Effector memory CD8-positive, alpha-beta T cell (primary cell): ENCODE measurements at regions not wholly inside any gene's neighbourhood (a gene's known extent, or its start where the extent isn't known, plus 50 kb on each side); places are given as distances from the start of the nearest gene placed in this dataset.
"Not testable (repeated sequence)": the region's sequence is repeated elsewhere in the genome, so short reads cannot be mapped to it uniquely, and the experiment has no call there.

ENCODE experiments used
- ATAC-seq: fragments of 150-1000 bp; cut with Tn5 transposase; replicated peaks from 2 replicates; pipeline ENCODE4 v1.10.0; 2021; ENCODE audit warnings: mild to moderate bottlenecking, moderate library complexity
- DNase-seq, 3 experiments: peaks; one replicate each; pipeline ENCODE4 v3.0.0; 2021
- H3K27ac Mint-ChIP-seq, 2 donors: one replicate each; pipeline ENCODE4 v1.8.0; 2022; ENCODE audit warnings: mild to moderate bottlenecking in 2 of 2, mixed read lengths in 2 of 2, moderate library complexity in 2 of 2
- H3K27me3 Mint-ChIP-seq, 2 donors: one replicate each; pipeline ENCODE4 v1.8.0; 2022; ENCODE audit warnings: mixed read lengths in 2 of 2
- H3K36me3 Mint-ChIP-seq: one replicate; pipeline ENCODE4 v1.8.0; 2022; ENCODE audit warnings: mild to moderate bottlenecking, moderate library complexity, mixed read lengths; ENCODE audit not compliant: insufficient read depth
- H3K4me1 Mint-ChIP-seq, 2 donors: one replicate each; pipeline ENCODE4 v1.8.0; 2022; ENCODE audit warnings: low read depth in 2 of 2, mixed read lengths in 2 of 2
- H3K4me3 Mint-ChIP-seq, 2 donors: one replicate each; pipeline ENCODE4 v1.8.0; 2022; ENCODE audit warnings: mild to moderate bottlenecking in 2 of 2, mixed read lengths in 2 of 2, moderate library complexity in 2 of 2
- H3K9me3 Mint-ChIP-seq, 2 donors: one replicate each; pipeline ENCODE4 v1.8.0; 2022; ENCODE audit warnings: mixed read lengths in 2 of 2

DNA sequence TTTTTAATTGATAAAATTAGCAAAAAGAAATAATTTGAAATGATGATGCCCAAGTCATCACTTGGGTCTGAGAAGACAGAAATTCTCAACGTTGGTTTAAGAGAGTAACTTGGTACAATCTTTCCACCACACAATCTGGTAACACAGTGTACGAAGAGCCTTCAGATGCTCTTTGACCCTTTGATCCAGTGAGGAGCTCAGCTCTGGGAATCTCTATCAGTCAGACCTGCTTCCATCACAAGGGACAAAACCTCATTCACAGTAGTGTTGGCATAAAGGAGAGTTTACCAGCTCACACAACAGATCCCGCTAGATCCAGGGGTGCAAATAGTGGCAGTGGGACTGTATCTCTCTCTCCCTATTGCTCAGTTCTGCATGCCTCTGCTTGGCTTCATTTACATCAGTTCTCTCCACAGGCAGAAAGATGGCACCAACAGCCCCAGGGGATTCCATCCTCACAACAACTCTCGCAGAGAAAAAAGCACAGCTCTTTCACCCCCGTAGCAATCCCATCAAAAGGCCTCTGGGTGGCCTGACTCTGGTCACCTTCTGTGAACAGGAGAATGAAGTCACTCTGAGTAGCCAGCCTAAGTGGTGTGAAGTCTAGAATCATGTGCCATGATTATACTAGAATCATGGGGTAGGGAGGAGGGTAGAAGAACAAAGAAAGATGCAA is 119.7 kb downstream of the ZNF281 start:
- Mint-ChIP-seq H3K9me3 (no peaks in the 10 kb centered on the region), H3K27me3 (no peaks in the 10 kb centered on the region), H3K27ac (no peak overlapping the region), H3K36me3 (no peaks in the 10 kb centered on the region), H3K4me1 (no peaks in the 10 kb centered on the region), H3K4me3 (no peak overlapping the region)
- DNase-seq (no peak), ATAC-seq (no peak)

- Mint-ChIP-seq H3K36me3 (peaks cover 3% of the 10 kb centered on the region), H3K4me3 (no peak overlapping the region), H3K4me1 (peaks cover 0 to 3% of the 10 kb centered on the region in 2 donors), H3K27ac (no peak overlapping the region), H3K9me3 (no peaks in the 10 kb centered on the region), H3K27me3 (no peaks in the 10 kb centered on the region)
- no peak for DNase-seq
- ATAC-seq = no peak
Measured at GRCh38 chr1:200288226-200288625, 121.6 kb downstream of the ZNF281 start.

DNA sequence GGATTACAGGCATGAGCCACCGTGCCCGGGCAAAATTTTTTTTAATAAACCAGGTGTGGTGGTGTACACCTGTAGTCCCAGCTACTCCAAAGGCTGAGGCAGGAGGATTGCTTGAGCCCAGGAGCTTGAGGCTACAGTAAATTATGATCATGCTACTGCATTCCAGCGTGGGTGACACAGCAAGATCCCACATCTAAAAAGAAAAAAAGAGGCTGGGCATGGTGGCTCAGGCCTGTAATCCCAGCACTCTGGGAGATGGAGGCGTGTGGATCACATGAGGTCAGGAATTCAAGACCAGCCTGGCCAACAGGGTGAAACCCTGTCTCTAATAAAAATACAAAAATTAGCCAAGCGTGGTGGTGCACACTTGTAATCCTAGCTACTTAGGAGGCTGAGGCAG is 125.6 kb downstream of the ZNF281 start:
- not testable (repeated sequence) for H3K27ac Mint-ChIP-seq, H3K9me3 Mint-ChIP-seq, H3K36me3 Mint-ChIP-seq, ATAC-seq, H3K4me3 Mint-ChIP-seq, H3K27me3 Mint-ChIP-seq, DNase-seq, H3K4me1 Mint-ChIP-seq

- H3K27ac Mint-ChIP-seq = no peak overlapping the region
- H3K4me3 Mint-ChIP-seq = no peak overlapping the region
- peaks cover 15% of the 10 kb centered on the region in 2 donors for H3K27me3 Mint-ChIP-seq
- DNase-seq (no peak), ATAC-seq (no peak)
- H3K9me3 Mint-ChIP-seq = no peaks in the 10 kb centered on the region
- H3K4me1 Mint-ChIP-seq = peaks cover 0 to 3% of the 10 kb centered on the region in 2 donors
- H3K36me3 Mint-ChIP-seq = peaks cover 3% of the 10 kb centered on the region
Measured at GRCh38 chr1:200282497-200283122, 127.2 kb downstream of the ZNF281 start.

- DNase-seq = no peak
- peaks cover 15% of the 10 kb centered on the region in 2 donors for H3K27me3 Mint-ChIP-seq
- H3K36me3 Mint-ChIP-seq = peaks cover 3% of the 10 kb centered on the region
- no peak for ATAC-seq
- H3K27ac Mint-ChIP-seq = no peak overlapping the region
- H3K4me3 Mint-ChIP-seq = no peak overlapping the region
- no peaks in the 10 kb centered on the region for H3K9me3 Mint-ChIP-seq
- peaks cover 0 to 3% of the 10 kb centered on the region in 2 donors for H3K4me1 Mint-ChIP-seq
Measured at GRCh38 chr1:200281201-200281835, 128.5 kb downstream of the ZNF281 start.

GRCh38 chr1:200279810-200280411 is 129.9 kb downstream of the ZNF281 start:
- H3K27ac Mint-ChIP-seq = no peak overlapping the region
- H3K4me3 Mint-ChIP-seq = no peak overlapping the region
- peaks cover 3% of the 10 kb centered on the region for H3K36me3 Mint-ChIP-seq
- peaks cover 15 to 22% of the 10 kb centered on the region in 2 donors for H3K27me3 Mint-ChIP-seq
- DNase-seq (peak; percentile 13 to 18 (median 15)), ATAC-seq (no peak)
- H3K9me3 Mint-ChIP-seq = no peaks in the 10 kb centered on the region
- H3K4me1 Mint-ChIP-seq = peaks cover 0 to 3% of the 10 kb centered on the region in 2 donors

- H3K27me3 Mint-ChIP-seq = peaks cover 15 to 22% of the 10 kb centered on the region in 2 donors
- ATAC-seq = no peak
- no peak overlapping the region for H3K4me3 Mint-ChIP-seq
- H3K4me1 Mint-ChIP-seq = no peaks in the 10 kb centered on the region
- no peak overlapping the region for H3K27ac Mint-ChIP-seq
- H3K9me3 Mint-ChIP-seq = no peaks in the 10 kb centered on the region
- H3K36me3 Mint-ChIP-seq = no peaks in the 10 kb centered on the region
- DNase-seq = no peak
Measured at GRCh38 chr1:200275816-200276453, 133.9 kb downstream of the ZNF281 start.

DNA sequence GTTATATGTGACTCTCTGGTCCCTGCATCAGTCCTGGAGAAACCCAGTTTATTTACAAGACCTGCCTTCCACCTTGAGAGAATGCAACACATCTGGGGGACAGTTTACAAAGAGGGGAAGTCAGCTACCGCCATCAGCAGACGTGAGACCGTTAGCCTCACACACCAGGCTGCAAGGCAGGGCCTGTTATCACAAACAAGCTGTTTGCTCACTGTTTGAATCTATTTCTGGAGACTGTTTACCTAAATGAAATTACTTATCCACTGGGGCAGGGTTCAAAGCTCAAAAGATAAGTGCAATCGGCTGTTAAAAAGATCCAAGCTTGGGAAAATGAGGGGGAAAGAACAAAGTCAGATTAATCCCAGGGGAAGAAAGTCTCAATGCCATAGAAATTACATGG is 134.4 kb downstream of the ZNF281 start:
- Mint-ChIP-seq H3K9me3 (no peaks in the 10 kb centered on the region), H3K27me3 (peaks cover 15 to 22% of the 10 kb centered on the region in 2 donors), H3K36me3 (no peaks in the 10 kb centered on the region), H3K4me1 (no peaks in the 10 kb centered on the region), H3K27ac (no peak overlapping the region), H3K4me3 (no peak overlapping the region)
- DNase-seq (no peak), ATAC-seq (no peak)

- peaks cover 8 to 16% of the 10 kb centered on the region in 2 donors for H3K27me3 Mint-ChIP-seq
- H3K9me3 Mint-ChIP-seq = no peaks in the 10 kb centered on the region
- no peak for ATAC-seq
- no peak overlapping the region for H3K4me3 Mint-ChIP-seq
- no peaks in the 10 kb centered on the region for H3K4me1 Mint-ChIP-seq
- H3K36me3 Mint-ChIP-seq = no peaks in the 10 kb centered on the region
- DNase-seq = no peak
- no peak overlapping the region for H3K27ac Mint-ChIP-seq
Measured at GRCh38 chr1:200274116-200274515, 135.7 kb downstream of the ZNF281 start.

- Mint-ChIP-seq H3K4me3 (no peak overlapping the region), H3K36me3 (no peaks in the 10 kb centered on the region), H3K4me1 (no peaks in the 10 kb centered on the region), H3K9me3 (no peaks in the 10 kb centered on the region), H3K27me3 (peaks cover 0 to 7% of the 10 kb centered on the region in 2 donors), H3K27ac (no peak overlapping the region)
- no peak for DNase-seq
- ATAC-seq = no peak
Measured at GRCh38 chr1:200272481-200273068, 137.3 kb downstream of the ZNF281 start.

DNA sequence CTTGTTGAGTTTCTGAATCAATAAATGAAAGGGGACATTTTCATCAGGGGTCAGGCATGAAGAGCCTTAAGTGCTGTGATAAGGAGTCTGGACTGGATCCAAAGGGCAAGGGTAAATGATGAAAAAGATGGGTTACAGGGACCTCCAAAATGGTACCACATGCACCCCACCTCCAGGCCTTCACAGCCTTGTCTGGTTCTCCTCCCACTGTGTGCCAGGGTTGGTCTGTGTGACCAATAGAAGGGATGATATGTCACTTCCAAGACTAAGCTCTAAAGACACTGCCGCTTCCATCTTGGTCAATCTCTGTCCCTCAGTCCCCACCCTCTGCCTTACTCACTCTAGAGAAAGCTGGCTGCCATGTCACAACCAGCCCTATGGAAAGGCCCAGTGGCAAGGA is 140.6 kb downstream of the ZNF281 start:
- no peak overlapping the region for H3K27ac Mint-ChIP-seq
- no peak for DNase-seq
- no peaks in the 10 kb centered on the region for H3K36me3 Mint-ChIP-seq
- no peak overlapping the region for H3K4me3 Mint-ChIP-seq
- H3K27me3 Mint-ChIP-seq = no peaks in the 10 kb centered on the region
- no peaks in the 10 kb centered on the region for H3K9me3 Mint-ChIP-seq
- H3K4me1 Mint-ChIP-seq = no peaks in the 10 kb centered on the region
- no peak for ATAC-seq

GRCh38 chr1:200267937-200268336 is 141.9 kb downstream of the ZNF281 start:
- Mint-ChIP-seq H3K9me3 (no peaks in the 10 kb centered on the region), H3K4me1 (peaks cover 0 to under 1% of the 10 kb centered on the region in 2 donors), H3K4me3 (no peak overlapping the region), H3K27ac (no peak overlapping the region), H3K27me3 (no peaks in the 10 kb centered on the region), H3K36me3 (no peaks in the 10 kb centered on the region)
- ATAC-seq (no peak), DNase-seq (no peak)

DNA sequence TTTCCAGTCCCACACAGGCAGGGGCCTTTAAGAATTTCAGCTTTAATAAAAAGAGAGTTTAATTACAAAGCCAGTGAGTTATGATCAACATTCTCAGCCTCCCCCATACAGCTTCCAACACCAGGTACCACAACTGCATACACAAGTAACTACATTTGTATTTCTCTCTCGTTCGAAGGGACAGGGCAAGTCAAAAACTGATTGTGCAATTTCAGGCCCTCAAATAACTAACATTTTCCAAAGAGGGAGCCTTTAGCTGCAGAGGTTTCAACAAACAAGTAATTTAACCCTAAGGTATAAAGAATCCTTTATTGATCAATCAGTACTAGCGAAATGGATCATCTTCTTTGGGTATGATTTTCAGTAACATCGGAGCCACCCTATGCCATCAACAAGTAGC is 142.4 kb downstream of the ZNF281 start:
- peaks cover 0 to 3% of the 10 kb centered on the region in 2 donors for H3K27me3 Mint-ChIP-seq
- no peaks in the 10 kb centered on the region for H3K36me3 Mint-ChIP-seq
- DNase-seq (no peak), ATAC-seq (no peak)
- H3K4me1 Mint-ChIP-seq = peaks cover 0 to 5% of the 10 kb centered on the region in 2 donors
- H3K27ac Mint-ChIP-seq = no peak overlapping the region
- H3K9me3 Mint-ChIP-seq = no peaks in the 10 kb centered on the region
- H3K4me3 Mint-ChIP-seq = no peak overlapping the region
